Motor neuron (in vitro differentiated cells): ENCODE measurements at regions not wholly inside any gene's neighbourhood (a gene's known extent, or its start where the extent isn't known, plus 50 kb on each side); places are given as distances from the start of the nearest gene placed in this dataset.
A peak's percentile ranks its signal among the peaks of the same experiment; 100 is the strongest.
"Not testable (repeated sequence)": the region's sequence is repeated elsewhere in the genome, so short reads cannot be mapped to it uniquely, and the experiment has no call there.

Experiments
- ATAC-seq, 8 experiments: fragments of 200-7000 bp; cut with Tn5 transposase; replicated peaks in 6 of 8; 2 replicates each; pipeline ENCODE4 v1.8.0; 2021; ENCODE audit warnings: mild to moderate bottlenecking in 8 of 8, moderate library complexity in 8 of 8
- H3K27ac ChIP-seq, 2 donors: fragments of 250-450 bp; sonication (Bioruptor Pico); 2 replicates each; pipeline ENCODE4 v1.9.0; 2021; ENCODE audit warnings: antibody characterized with exemption in 2 of 2, mild to moderate bottlenecking in 2 of 2, moderate library complexity in 1 of 2
- H3K4me1 ChIP-seq, 2 donors: fragments of 250-450 bp; sonication (Bioruptor Pico); replicated peaks in 1 of 2; 2 replicates each; pipeline ENCODE4 v1.6.1; 2021; ENCODE audit warnings: antibody characterized with exemption in 2 of 2, mild to moderate bottlenecking in 2 of 2, moderate library complexity in 1 of 2
- H3K4me3 ChIP-seq, 5 donors: fragments of 250-450 bp; sonication (Bioruptor Pico); 2 replicates each; pipeline ENCODE4 v1.9.0; 2021; ENCODE audit warnings: antibody characterized with exemption in 5 of 5, mild to moderate bottlenecking in 5 of 5, moderate library complexity in 4 of 5
- WGBS, 10 experiments: fragments of 450-650 bp; shearing (Covaris generic); methylation state at CpG; one replicate each; pipeline ENCODE4 v1.0.0; 2022; 5-methylcytosine and 5-hydroxymethylcytosine counted together
- in situ Hi-C, 9 experiments: fragments of 400-800 bp; cut with MboI; loops; one replicate each; pipeline ENCODE4 v1.15.0; 2021; ENCODE audit warnings: low sequenced_read_pairs in 9 of 9, low pct_unique_long_range_greater_than_20kb in 2 of 9; ENCODE audit not compliant: unreplicated experiment in 9 of 9

GRCh38 chr2:53067056-53067455, 700.5 kb upstream of the CHAC2 start:
- peak in 3 of 8 experiments; percentile 19 to 39 (median 37) for ATAC-seq
- in situ Hi-C loops, result no loop called here
- peaks cover 5 to 11% of the 10 kb centered on the region in 2 donors for H3K4me1 ChIP-seq
- 6 to 63% (median 40%) methylated on average over 1 to 2 of the region's 2 CpGs; no CpG with 5 or more reads in 1 of the 10 experiments for WGBS, 10 experiments
- H3K4me3 ChIP-seq, result no peak overlapping the region
- no peak overlapping the region for H3K27ac ChIP-seq

GRCh38 chr2:53064154-53064553, 703.5 kb upstream of the CHAC2 start:
- Histone ChIP-seq H3K4me3 (no peak overlapping the region), H3K27ac (no peak overlapping the region), H3K4me1 (peaks cover 5 to 11% of the 10 kb centered on the region in 2 donors)
- ATAC-seq, result no peak
- WGBS, 10 experiments, result 38 to 100% (median 100%) methylated on average over 1 of the region's 1 CpG; no CpG with 5 or more reads in 5 of the 10 experiments
- in situ Hi-C loops, result no loop called here

GRCh38 chr2:53058526-53058925, 709.1 kb upstream of the CHAC2 start:
- peaks cover 0 to 4% of the 10 kb centered on the region in 2 donors for H3K4me1 ChIP-seq
- no peak overlapping the region for H3K27ac ChIP-seq
- WGBS, 10 experiments, result 0 to 100% (median 64%) methylated on average over 1 to 2 of the region's 3 CpGs; no CpG with 5 or more reads in 1 of the 10 experiments
- peak in 4 of 8 experiments; percentile 34 to 97 (median 66) for ATAC-seq
- in situ Hi-C loops, result no loop called here
- no peak overlapping the region for H3K4me3 ChIP-seq

GRCh38 chr2:53053937-53054336, 713.7 kb upstream of the CHAC2 start:
- no peak overlapping the region for H3K4me3 ChIP-seq
- in situ Hi-C loops, result no loop called here
- peak in 5 of 8 experiments; percentile 67 to 83 (median 76) for ATAC-seq
- no peak overlapping the region for H3K27ac ChIP-seq
- H3K4me1 ChIP-seq, result peaks cover 0 to 4% of the 10 kb centered on the region in 2 donors

GRCh38 chr2:53051157-53051556, 716.4 kb upstream of the CHAC2 start:
- H3K4me3 ChIP-seq, result no peak overlapping the region
- no peak for ATAC-seq
- in situ Hi-C loops, result no loop called here
- peaks cover 0 to 4% of the 10 kb centered on the region in 2 donors for H3K4me1 ChIP-seq
- no peak overlapping the region for H3K27ac ChIP-seq

- H3K27ac ChIP-seq, result no peak overlapping the region
- no peak overlapping the region for H3K4me3 ChIP-seq
- 18 to 95% (median 77%) methylated on average over 1 to 4 of the region's 4 CpGs; no CpG with 5 or more reads in 1 of the 10 experiments for WGBS, 10 experiments
- no peak for ATAC-seq
- peaks cover 0 to 3% of the 10 kb centered on the region in 2 donors for H3K4me1 ChIP-seq
- in situ Hi-C loops, result no loop called here
These were observed 726.9 kb upstream of the CHAC2 start for GRCh38 chr2:53040536-53041229.

- H3K4me3 ChIP-seq, result no peak overlapping the region
- H3K4me1 ChIP-seq, result peaks cover 0 to 11% of the 10 kb centered on the region in 2 donors
- peak in 3 of 8 experiments; percentile 74 to 97 (median 94) for ATAC-seq
- no peak overlapping the region for H3K27ac ChIP-seq
- WGBS, 10 experiments, result 0 to 100% (median 33%) methylated on average over 1 of the region's 1 CpG; no CpG with 5 or more reads in 3 of the 10 experiments
- in situ Hi-C loops, result no loop called here
These were observed 731.4 kb upstream of the CHAC2 start for GRCh38 chr2:53036196-53036595.

GRCh38 chr2:53035153-53035552, 732.5 kb upstream of the CHAC2 start:
- in situ Hi-C loops, result no loop called here
- WGBS, 10 experiments, result 9 to 56% (median 45%) methylated on average over 1 of the region's 1 CpG; no CpG with 5 or more reads in 4 of the 10 experiments

GRCh38 chr2:53033411-53033810, 734.2 kb upstream of the CHAC2 start:
- Histone ChIP-seq H3K27ac (no peak overlapping the region), H3K4me1 (peaks cover 0 to 12% of the 10 kb centered on the region in 2 donors), H3K4me3 (no peak overlapping the region)
- ATAC-seq, result no peak
- in situ Hi-C loops, result no loop called here

More at GRCh38 chr2:53035153-53035552, 732.5 kb upstream of the CHAC2 start:
- ATAC-seq, result no peak
- H3K4me3 ChIP-seq, result no peak overlapping the region
- no peak overlapping the region for H3K27ac ChIP-seq
- peaks cover 0 to 15% of the 10 kb centered on the region in 2 donors for H3K4me1 ChIP-seq

- no peak overlapping the region for H3K4me3 ChIP-seq
- H3K4me1 ChIP-seq, result peaks cover 0 to 12% of the 10 kb centered on the region in 2 donors
- H3K27ac ChIP-seq, result no peak overlapping the region
- in situ Hi-C loops, result no loop called here
- no peak for ATAC-seq
- WGBS, 10 experiments, result 28 to 100% (median 89%) methylated on average over 3 to 6 of the region's 6 CpGs
These were observed 738.7 kb upstream of the CHAC2 start for GRCh38 chr2:53028746-53029423.

GRCh38 chr2:53028225-53028624, 739.4 kb upstream of the CHAC2 start:
- Histone ChIP-seq H3K27ac (no peak overlapping the region), H3K4me1 (peaks cover 0 to 12% of the 10 kb centered on the region in 2 donors), H3K4me3 (no peak overlapping the region)
- ATAC-seq, result no peak
- in situ Hi-C loops, result no loop called here

GRCh38 chr2:53022248-53022647, 745.4 kb upstream of the CHAC2 start:
- WGBS, 10 experiments, result 25 to 100% (median 100%) methylated on average over 1 to 3 of the region's 4 CpGs; no CpG with 5 or more reads in 5 of the 10 experiments
- ATAC-seq, H3K4me1 ChIP-seq, H3K27ac ChIP-seq, H3K4me3 ChIP-seq, in situ Hi-C loops: not testable (repeated sequence)

- in situ Hi-C loops, result no loop called here
- Histone ChIP-seq H3K4me3 (no peak overlapping the region), H3K4me1 (peaks cover 0 to 6% of the 10 kb centered on the region in 2 donors), H3K27ac (no peak overlapping the region)
- ATAC-seq, result no peak
- 35 to 100% (median 87%) methylated on average over 1 to 2 of the region's 2 CpGs; no CpG with 5 or more reads in 4 of the 10 experiments for WGBS, 10 experiments
These were observed 745.8 kb upstream of the CHAC2 start for GRCh38 chr2:53021828-53022227.
